ENCODE measurements at regions not wholly inside any gene's neighbourhood (a gene's known extent, or its start where the extent isn't known, plus 50 kb on each side); places are given as distances from the start of the nearest gene placed in this dataset.

DNA sequence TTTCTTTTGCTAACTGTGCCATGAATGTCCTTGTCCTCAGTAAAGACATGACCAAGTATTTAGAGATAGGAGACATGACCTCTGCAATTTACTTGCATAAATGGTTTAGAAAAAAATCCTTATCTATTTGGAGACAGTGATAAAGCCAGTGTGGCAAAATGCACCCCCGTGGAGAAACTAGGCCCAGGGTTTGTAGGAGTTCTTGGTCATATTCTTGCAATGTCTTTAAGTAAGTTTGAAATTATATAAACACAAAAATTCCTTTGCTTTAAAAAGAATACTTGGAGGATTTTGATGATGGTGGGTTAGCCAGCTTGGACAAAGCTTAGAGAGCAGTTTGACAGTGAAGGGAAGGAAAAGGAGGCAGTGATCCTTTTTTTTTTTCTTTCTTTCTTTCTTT, 101.9 kb upstream of the SLC45A1 start:
- H3K79me2 ChIP-seq (replicated peaks; ENCODE audit: insufficient read depth, low read length), result no peaks in the 10 kb centered on the region
- no peaks in the 10 kb centered on the region for H3F3A ChIP-seq (ENCODE audit: insufficient read depth, low read length, poor library complexity, severe bottlenecking)
- no peak overlapping the region for H2AFZ ChIP-seq (ENCODE audit: low read depth, low read length)
- no peak overlapping the region for H3K4me3 ChIP-seq (ENCODE audit: low read length)
- no peaks in the 10 kb centered on the region for H3K9me3 ChIP-seq (ENCODE audit: low read length)
- no peak overlapping the region for H3K9ac ChIP-seq (ENCODE audit: low read length)
- H4K20me1 ChIP-seq (ENCODE audit: insufficient read depth), result no peaks in the 10 kb centered on the region
- H3K9me2 ChIP-seq (ENCODE audit: insufficient read depth, low read length), result no peaks in the 10 kb centered on the region
- H3K27ac ChIP-seq (ENCODE audit: low read length), result no peak overlapping the region
- no peaks in the 10 kb centered on the region for H3K36me3 ChIP-seq (ENCODE audit: insufficient read depth, low read length)
- H3K27me3 ChIP-seq (ENCODE audit: insufficient read depth, low read depth, low read length), result peaks cover 9% of the 10 kb centered on the region
- H3K4me2 ChIP-seq (ENCODE audit: low read length), result no peak overlapping the region
- TF ChIP-seq, protein P1, sequence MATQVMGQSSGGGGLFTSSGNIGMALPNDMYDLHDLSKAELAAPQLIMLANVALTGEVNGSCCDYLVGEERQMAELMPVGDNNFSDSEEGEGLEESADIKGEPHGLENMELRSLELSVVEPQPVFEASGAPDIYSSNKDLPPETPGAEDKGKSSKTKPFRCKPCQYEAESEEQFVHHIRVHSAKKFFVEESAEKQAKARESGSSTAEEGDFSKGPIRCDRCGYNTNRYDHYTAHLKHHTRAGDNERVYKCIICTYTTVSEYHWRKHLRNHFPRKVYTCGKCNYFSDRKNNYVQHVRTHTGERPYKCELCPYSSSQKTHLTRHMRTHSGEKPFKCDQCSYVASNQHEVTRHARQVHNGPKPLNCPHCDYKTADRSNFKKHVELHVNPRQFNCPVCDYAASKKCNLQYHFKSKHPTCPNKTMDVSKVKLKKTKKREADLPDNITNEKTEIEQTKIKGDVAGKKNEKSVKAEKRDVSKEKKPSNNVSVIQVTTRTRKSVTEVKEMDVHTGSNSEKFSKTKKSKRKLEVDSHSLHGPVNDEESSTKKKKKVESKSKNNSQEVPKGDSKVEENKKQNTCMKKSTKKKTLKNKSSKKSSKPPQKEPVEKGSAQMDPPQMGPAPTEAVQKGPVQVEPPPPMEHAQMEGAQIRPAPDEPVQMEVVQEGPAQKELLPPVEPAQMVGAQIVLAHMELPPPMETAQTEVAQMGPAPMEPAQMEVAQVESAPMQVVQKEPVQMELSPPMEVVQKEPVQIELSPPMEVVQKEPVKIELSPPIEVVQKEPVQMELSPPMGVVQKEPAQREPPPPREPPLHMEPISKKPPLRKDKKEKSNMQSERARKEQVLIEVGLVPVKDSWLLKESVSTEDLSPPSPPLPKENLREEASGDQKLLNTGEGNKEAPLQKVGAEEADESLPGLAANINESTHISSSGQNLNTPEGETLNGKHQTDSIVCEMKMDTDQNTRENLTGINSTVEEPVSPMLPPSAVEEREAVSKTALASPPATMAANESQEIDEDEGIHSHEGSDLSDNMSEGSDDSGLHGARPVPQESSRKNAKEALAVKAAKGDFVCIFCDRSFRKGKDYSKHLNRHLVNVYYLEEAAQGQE (IDR thresholded peaks at IDR 0.05; ENCODE audit: borderline replicate concordance), result no peak
- no peak for TF ChIP-seq TAF1 (IDR thresholded peaks at IDR 0.05; ENCODE audit: low read depth)
- no peak for TF ChIP-seq EP300 (conservative IDR thresholded peaks at IDR 0.05; ENCODE audit: poor library complexity, severe bottlenecking)
- no peak for TF ChIP-seq RAD21 (conservative IDR thresholded peaks at IDR 0.05)
- no peak for TF ChIP-seq POLR2AphosphoS5 (IDR thresholded peaks at IDR 0.05)
- TF ChIP-seq EZH2 (IDR thresholded peaks at IDR 0.05; ENCODE audit: borderline replicate concordance, insufficient read depth, low read length, poor library complexity, severe bottlenecking), result no peak
- TF ChIP-seq, protein P2, sequence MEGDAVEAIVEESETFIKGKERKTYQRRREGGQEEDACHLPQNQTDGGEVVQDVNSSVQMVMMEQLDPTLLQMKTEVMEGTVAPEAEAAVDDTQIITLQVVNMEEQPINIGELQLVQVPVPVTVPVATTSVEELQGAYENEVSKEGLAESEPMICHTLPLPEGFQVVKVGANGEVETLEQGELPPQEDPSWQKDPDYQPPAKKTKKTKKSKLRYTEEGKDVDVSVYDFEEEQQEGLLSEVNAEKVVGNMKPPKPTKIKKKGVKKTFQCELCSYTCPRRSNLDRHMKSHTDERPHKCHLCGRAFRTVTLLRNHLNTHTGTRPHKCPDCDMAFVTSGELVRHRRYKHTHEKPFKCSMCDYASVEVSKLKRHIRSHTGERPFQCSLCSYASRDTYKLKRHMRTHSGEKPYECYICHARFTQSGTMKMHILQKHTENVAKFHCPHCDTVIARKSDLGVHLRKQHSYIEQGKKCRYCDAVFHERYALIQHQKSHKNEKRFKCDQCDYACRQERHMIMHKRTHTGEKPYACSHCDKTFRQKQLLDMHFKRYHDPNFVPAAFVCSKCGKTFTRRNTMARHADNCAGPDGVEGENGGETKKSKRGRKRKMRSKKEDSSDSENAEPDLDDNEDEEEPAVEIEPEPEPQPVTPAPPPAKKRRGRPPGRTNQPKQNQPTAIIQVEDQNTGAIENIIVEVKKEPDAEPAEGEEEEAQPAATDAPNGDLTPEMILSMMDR (IDR thresholded peaks at IDR 0.05; ENCODE audit: poor library complexity, severe bottlenecking), result no peak
- TF ChIP-seq MXI1 (conservative IDR thresholded peaks at IDR 0.05; ENCODE audit: poor library complexity, severe bottlenecking), result no peak
- no peak for TF ChIP-seq SMC3 (conservative IDR thresholded peaks at IDR 0.05; ENCODE audit: poor library complexity)

DNA sequence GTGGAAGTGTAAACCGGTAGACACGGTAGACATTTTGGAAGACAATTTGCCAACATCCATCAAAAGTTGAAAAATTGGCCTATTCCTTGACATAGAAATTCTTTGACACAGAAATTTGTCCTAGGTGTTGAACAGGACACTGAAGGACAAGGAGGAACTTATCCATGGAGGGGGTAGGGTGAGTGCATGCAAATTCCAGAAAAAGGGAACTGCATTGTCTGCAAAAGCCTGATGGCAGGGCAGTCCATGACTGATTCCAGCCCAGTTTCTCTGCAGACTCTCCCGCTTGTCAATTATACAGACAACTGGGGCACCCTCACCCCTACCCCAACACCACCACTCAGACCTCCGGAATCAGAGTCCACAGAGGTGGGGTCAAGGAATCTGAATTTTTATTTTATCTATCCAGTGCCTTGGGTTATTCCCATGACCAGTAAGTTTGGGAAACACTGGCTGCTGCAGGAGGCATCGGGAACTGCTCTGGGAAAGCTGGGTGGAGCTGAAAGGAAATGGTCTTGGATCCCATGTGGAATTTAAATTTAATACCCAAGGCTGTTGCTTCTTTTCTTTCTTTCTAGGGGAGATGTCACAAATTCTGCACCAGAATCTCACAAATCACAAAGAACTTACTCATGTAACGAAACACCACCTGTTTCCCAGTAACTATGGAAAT, 103.3 kb upstream of the SLC45A1 start:
- Histone ChIP-seq H3K79me2 (replicated peaks; ENCODE audit: insufficient read depth, low read length) (no peaks in the 10 kb centered on the region), H3K9me2 (ENCODE audit: insufficient read depth, low read length) (no peaks in the 10 kb centered on the region), H3K4me2 (ENCODE audit: low read length) (no peak overlapping the region), H3K27ac (ENCODE audit: low read length) (no peak overlapping the region), H4K20me1 (ENCODE audit: insufficient read depth) (no peaks in the 10 kb centered on the region), H3K4me3 (ENCODE audit: low read length) (no peak overlapping the region), H3K9me3 (ENCODE audit: low read length) (no peaks in the 10 kb centered on the region), H3K27me3 (ENCODE audit: insufficient read depth, low read depth, low read length) (peaks cover 9% of the 10 kb centered on the region), H3K36me3 (ENCODE audit: insufficient read depth, low read length) (no peaks in the 10 kb centered on the region), H3F3A (ENCODE audit: insufficient read depth, low read length, poor library complexity, severe bottlenecking) (no peaks in the 10 kb centered on the region), H3K9ac (ENCODE audit: low read length) (no peak overlapping the region), H2AFZ (ENCODE audit: low read depth, low read length) (no peak overlapping the region)
- TF ChIP-seq TAF1 (IDR thresholded peaks at IDR 0.05; ENCODE audit: low read depth), result no peak
- TF ChIP-seq, protein P2 (IDR thresholded peaks at IDR 0.05; ENCODE audit: poor library complexity, severe bottlenecking), result no peak
- TF ChIP-seq EP300 (conservative IDR thresholded peaks at IDR 0.05; ENCODE audit: poor library complexity, severe bottlenecking), result no peak
- no peak for TF ChIP-seq MXI1 (conservative IDR thresholded peaks at IDR 0.05; ENCODE audit: poor library complexity, severe bottlenecking)
- TF ChIP-seq EZH2 (IDR thresholded peaks at IDR 0.05; ENCODE audit: borderline replicate concordance, insufficient read depth, low read length, poor library complexity, severe bottlenecking), result no peak
- TF ChIP-seq POLR2AphosphoS5 (IDR thresholded peaks at IDR 0.05), result no peak
- TF ChIP-seq, protein P1 (IDR thresholded peaks at IDR 0.05; ENCODE audit: borderline replicate concordance), result no peak
- no peak for TF ChIP-seq SMC3 (conservative IDR thresholded peaks at IDR 0.05; ENCODE audit: poor library complexity)
